ENCODE measurements at regions not wholly inside any gene's neighbourhood (a gene's known extent, or its start where the extent isn't known, plus 50 kb on each side); places are given as distances from the start of the nearest gene placed in this dataset.

GRCh38 chr17:5821803-5822202, 237.5 kb upstream of the NLRP1 start:
- TF ChIP-seq CTCF (IDR thresholded peaks at IDR 0.05), result no peak
- Histone ChIP-seq H3K4me1 (no peaks in the 10 kb centered on the region), H3K36me3 (no peaks in the 10 kb centered on the region), H3K4me3 (no peak overlapping the region), H3K27ac (no peak overlapping the region), H3K27me3 (peaks cover 13% of the 10 kb centered on the region), H3K9me3 (no peaks in the 10 kb centered on the region)
- DNase-seq (no peak), ATAC-seq (no peak)
- intact Hi-C loops (cut with DNase I), result no loop called here

- TF ChIP-seq CTCF (IDR thresholded peaks at IDR 0.05), result no peak
- Histone ChIP-seq H3K36me3 (no peaks in the 10 kb centered on the region), H3K27me3 (peaks cover 8% of the 10 kb centered on the region), H3K27ac (no peak overlapping the region), H3K4me1 (no peaks in the 10 kb centered on the region), H3K4me3 (no peak overlapping the region), H3K9me3 (no peaks in the 10 kb centered on the region)
- intact Hi-C loops (cut with DNase I), result no loop called here
- DNase-seq, result no peak
- ATAC-seq, result no peak
Measured at GRCh38 chr17:5822281-5823060, 238.2 kb upstream of the NLRP1 start.

- intact Hi-C loops (cut with DNase I), result no loop called here
- H3K27ac ChIP-seq, result no peak overlapping the region
- no peak overlapping the region for H3K4me3 ChIP-seq
- TF ChIP-seq CTCF (IDR thresholded peaks at IDR 0.05), result no peak
- peaks cover 4% of the 10 kb centered on the region for H3K27me3 ChIP-seq
- H3K9me3 ChIP-seq, result no peaks in the 10 kb centered on the region
- H3K4me1 ChIP-seq, result no peaks in the 10 kb centered on the region
- DNase-seq, result no peak
- no peaks in the 10 kb centered on the region for H3K36me3 ChIP-seq
- ATAC-seq, result no peak
Measured at GRCh38 chr17:5823219-5823618, 238.9 kb upstream of the NLRP1 start.

GRCh38 chr17:5825717-5826330, 241.5 kb upstream of the NLRP1 start:
- TF ChIP-seq CTCF (IDR thresholded peaks at IDR 0.05), result no peak
- ATAC-seq (no peak), DNase-seq (no peak)
- Histone ChIP-seq H3K27me3 (peaks cover 14% of the 10 kb centered on the region), H3K4me1 (no peaks in the 10 kb centered on the region), H3K27ac (no peak overlapping the region), H3K9me3 (no peaks in the 10 kb centered on the region), H3K4me3 (no peak overlapping the region), H3K36me3 (no peaks in the 10 kb centered on the region)
- intact Hi-C loops (cut with DNase I), result no loop called here

- intact Hi-C loops (cut with DNase I), result no loop called here
- Histone ChIP-seq H3K4me1 (no peaks in the 10 kb centered on the region), H3K27me3 (peaks cover 14% of the 10 kb centered on the region), H3K27ac (no peak overlapping the region), H3K36me3 (no peaks in the 10 kb centered on the region), H3K4me3 (no peak overlapping the region), H3K9me3 (no peaks in the 10 kb centered on the region)
- no peak for DNase-seq
- TF ChIP-seq CTCF (IDR thresholded peaks at IDR 0.05), result no peak
- no peak for ATAC-seq
Measured at GRCh38 chr17:5826384-5826783, 242.1 kb upstream of the NLRP1 start.
